KMS-11 (cell line): ENCODE measurements at regions not wholly inside any gene's neighbourhood (a gene's known extent, or its start where the extent isn't known, plus 50 kb on each side); places are given as distances from the start of the nearest gene placed in this dataset.
"Not testable (repeated sequence)": the region's sequence is repeated elsewhere in the genome, so short reads cannot be mapped to it uniquely, and the experiment has no call there.

Source experiments
- H2AFZ ChIP-seq: fragments of 200-600 bp; sonication (generic); 2 replicates; pipeline ENCODE4 v1.6.1; 2016; ENCODE audit warnings: antibody characterized with exemption, mixed run types, low read depth
- H3K27ac ChIP-seq: fragments of 200-600 bp; sonication (generic); 2 replicates; pipeline ENCODE4 v1.6.1; 2016; ENCODE audit warnings: mild to moderate bottlenecking, mixed run types
- H3K27me3 ChIP-seq: fragments of 200-600 bp; sonication (generic); 2 replicates; pipeline ENCODE4 v1.6.1; 2017; ENCODE audit warnings: mild to moderate bottlenecking, low read depth, mixed run types, moderate library complexity; ENCODE audit not compliant: insufficient read depth
- H3K36me3 ChIP-seq: fragments of 200-600 bp; sonication (generic); 2 replicates; pipeline ENCODE4 v1.6.1; 2017; ENCODE audit warnings: mild to moderate bottlenecking, mixed run types; ENCODE audit not compliant: insufficient read depth
- H3K4me1 ChIP-seq: fragments of 200-600 bp; sonication (generic); 2 replicates; pipeline ENCODE4 v1.6.1; 2016; ENCODE audit warnings: mild to moderate bottlenecking, low read depth, mixed run types; ENCODE audit not compliant: poor library complexity, severe bottlenecking
- H3K4me2 ChIP-seq: fragments of 200-600 bp; sonication (generic); 2 replicates; pipeline ENCODE4 v1.7.0; 2016; ENCODE audit warnings: mild to moderate bottlenecking, mixed run types
- H3K4me3 ChIP-seq: fragments of 200-600 bp; sonication (generic); IDR thresholded peaks from 2 replicates; pipeline ENCODE4 v1.6.1; 2017; ENCODE audit warnings: low read depth, low read length, mixed read lengths; ENCODE audit not compliant: insufficient read depth
- H3K79me2 ChIP-seq: fragments of 200-600 bp; sonication (generic); 2 replicates; pipeline ENCODE4 v1.6.1; 2016; ENCODE audit warnings: low read depth, mixed run types; ENCODE audit not compliant: insufficient read depth
- H3K9ac ChIP-seq: fragments of 200-600 bp; sonication (generic); 2 replicates; pipeline ENCODE4 v1.6.1; 2016; ENCODE audit warnings: mild to moderate bottlenecking, mixed run types
- H4K20me1 ChIP-seq: fragments of 200-600 bp; sonication (generic); 2 replicates; pipeline ENCODE4 v1.6.1; 2016; ENCODE audit warnings: mild to moderate bottlenecking, mixed run types; ENCODE audit not compliant: insufficient read depth
- CTCF ChIP-seq: fragments of 200-600 bp; sonication (generic); conservative IDR thresholded peaks from 2 replicates; pipeline ENCODE4 v1.6.1; 2017; ENCODE audit warnings: low read depth, mild to moderate bottlenecking, antibody characterized with exemption, low read length, moderate library complexity, mixed read lengths

- H3K36me3 ChIP-seq, result no peaks in the 10 kb centered on the region
- no peaks in the 10 kb centered on the region for H3K4me1 ChIP-seq
- no peak overlapping the region for H3K4me2 ChIP-seq
- no peak overlapping the region for H3K9ac ChIP-seq
- H3K27ac ChIP-seq, result no peak overlapping the region
- H3K27me3 ChIP-seq, result no peaks in the 10 kb centered on the region
- no peak overlapping the region for H3K4me3 ChIP-seq
- no peak overlapping the region for H2AFZ ChIP-seq
- no peaks in the 10 kb centered on the region for H4K20me1 ChIP-seq
- no peaks in the 10 kb centered on the region for H3K79me2 ChIP-seq
- TF ChIP-seq CTCF, result no peak
These were observed 157.7 kb downstream of the RNASET2 start for GRCh38 chr6:166798652-166799051.

- Histone ChIP-seq H2AFZ (no peak overlapping the region), H3K36me3 (no peaks in the 10 kb centered on the region), H3K27me3 (no peaks in the 10 kb centered on the region), H3K27ac (no peak overlapping the region), H4K20me1 (no peaks in the 10 kb centered on the region), H3K4me1 (no peaks in the 10 kb centered on the region), H3K4me2 (no peak overlapping the region), H3K4me3 (no peak overlapping the region), H3K9ac (no peak overlapping the region), H3K79me2 (no peaks in the 10 kb centered on the region)
- no peak for TF ChIP-seq CTCF
These were observed 159.7 kb downstream of the RNASET2 start for GRCh38 chr6:166796610-166797009.

- Histone ChIP-seq H3K36me3 (no peaks in the 10 kb centered on the region), H3K4me1 (no peaks in the 10 kb centered on the region), H3K4me3 (no peak overlapping the region), H3K79me2 (no peaks in the 10 kb centered on the region), H3K9ac (no peak overlapping the region), H2AFZ (no peak overlapping the region), H3K4me2 (no peak overlapping the region), H3K27me3 (no peaks in the 10 kb centered on the region), H3K27ac (no peak overlapping the region), H4K20me1 (no peaks in the 10 kb centered on the region)
- no peak for TF ChIP-seq CTCF
These were observed 160.5 kb downstream of the RNASET2 start for GRCh38 chr6:166795879-166796278.

GRCh38 chr6:166790808-166791207 lies 163.8 kb upstream of the RPS6KA2 start:
- H3K4me2 ChIP-seq, H3K27ac ChIP-seq, H3K36me3 ChIP-seq, H3K4me1 ChIP-seq, H2AFZ ChIP-seq, H3K27me3 ChIP-seq, H3K4me3 ChIP-seq, H3K79me2 ChIP-seq, H3K9ac ChIP-seq, H4K20me1 ChIP-seq: not testable (repeated sequence)

GRCh38 chr6:166788846-166789529 lies 161.9 kb upstream of the RPS6KA2 start:
- H2AFZ ChIP-seq, H3K4me2 ChIP-seq, H4K20me1 ChIP-seq, H3K36me3 ChIP-seq, H3K27ac ChIP-seq, H3K9ac ChIP-seq, H3K27me3 ChIP-seq, H3K79me2 ChIP-seq, H3K4me1 ChIP-seq, H3K4me3 ChIP-seq: not testable (repeated sequence)
